ENCODE measurements at regions not wholly inside any gene's neighbourhood (a gene's known extent, or its start where the extent isn't known, plus 50 kb on each side); places are given as distances from the start of the nearest gene placed in this dataset.

DNA sequence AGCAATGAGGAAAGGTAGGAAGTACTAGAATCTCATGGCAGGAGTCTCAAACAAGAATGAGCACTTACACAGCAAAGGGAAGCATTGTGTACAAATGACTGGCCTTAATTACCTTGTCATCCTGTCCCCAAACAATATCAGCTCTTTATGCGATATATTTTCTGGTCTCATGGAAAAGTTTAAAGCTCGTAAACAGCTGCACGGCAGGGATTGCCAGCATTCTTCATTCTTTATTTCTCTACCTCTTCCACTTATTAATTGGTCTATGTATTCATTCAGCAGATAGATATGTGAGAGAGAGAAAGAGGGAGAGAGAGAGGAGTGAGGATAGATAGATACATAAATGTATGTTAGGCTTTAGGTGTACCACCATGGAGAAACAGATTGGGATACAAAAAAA, 155.8 kb upstream of the FAT4 start:
- H3K9me3 ChIP-seq (ENCODE audit: control insufficient read depth in 4 of 4, insufficient read depth in 3 of 4, low read length in 3 of 4), result no peaks in the 10 kb centered on the region
- no peaks in the 10 kb centered on the region for H3K4me1 ChIP-seq (ENCODE audit: control insufficient read depth in 5 of 5, insufficient read depth in 5 of 5, low read length in 5 of 5)
- no peak for ATAC-seq (ENCODE audit: insufficient read depth, low FRiP score)
- WGBS, 2 donors, result 72 to 80% methylated on average over 3 of the region's 3 CpGs
- DNase-seq, result no peak
- no peaks in the 10 kb centered on the region for H3K27me3 ChIP-seq (ENCODE audit: control insufficient read depth in 3 of 3, insufficient read depth in 3 of 3, low read length in 2 of 3)
- no peaks in the 10 kb centered on the region for H3K36me3 ChIP-seq (ENCODE audit: control insufficient read depth in 4 of 4, insufficient read depth in 4 of 4, low read length in 4 of 4)
- no peak overlapping the region for H3K4me3 ChIP-seq
- TF ChIP-seq, protein P1, sequence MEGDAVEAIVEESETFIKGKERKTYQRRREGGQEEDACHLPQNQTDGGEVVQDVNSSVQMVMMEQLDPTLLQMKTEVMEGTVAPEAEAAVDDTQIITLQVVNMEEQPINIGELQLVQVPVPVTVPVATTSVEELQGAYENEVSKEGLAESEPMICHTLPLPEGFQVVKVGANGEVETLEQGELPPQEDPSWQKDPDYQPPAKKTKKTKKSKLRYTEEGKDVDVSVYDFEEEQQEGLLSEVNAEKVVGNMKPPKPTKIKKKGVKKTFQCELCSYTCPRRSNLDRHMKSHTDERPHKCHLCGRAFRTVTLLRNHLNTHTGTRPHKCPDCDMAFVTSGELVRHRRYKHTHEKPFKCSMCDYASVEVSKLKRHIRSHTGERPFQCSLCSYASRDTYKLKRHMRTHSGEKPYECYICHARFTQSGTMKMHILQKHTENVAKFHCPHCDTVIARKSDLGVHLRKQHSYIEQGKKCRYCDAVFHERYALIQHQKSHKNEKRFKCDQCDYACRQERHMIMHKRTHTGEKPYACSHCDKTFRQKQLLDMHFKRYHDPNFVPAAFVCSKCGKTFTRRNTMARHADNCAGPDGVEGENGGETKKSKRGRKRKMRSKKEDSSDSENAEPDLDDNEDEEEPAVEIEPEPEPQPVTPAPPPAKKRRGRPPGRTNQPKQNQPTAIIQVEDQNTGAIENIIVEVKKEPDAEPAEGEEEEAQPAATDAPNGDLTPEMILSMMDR (IDR thresholded peaks at IDR 0.05; ENCODE audit: control extremely low read depth, extremely low read depth), result no peak
- no peak overlapping the region for H3K9ac ChIP-seq (ENCODE audit: insufficient read depth in 1 of 2, low read length in 2 of 2)
- no peak overlapping the region for H3K27ac ChIP-seq (ENCODE audit: low read depth in 1 of 2, low read length in 1 of 2)

DNA sequence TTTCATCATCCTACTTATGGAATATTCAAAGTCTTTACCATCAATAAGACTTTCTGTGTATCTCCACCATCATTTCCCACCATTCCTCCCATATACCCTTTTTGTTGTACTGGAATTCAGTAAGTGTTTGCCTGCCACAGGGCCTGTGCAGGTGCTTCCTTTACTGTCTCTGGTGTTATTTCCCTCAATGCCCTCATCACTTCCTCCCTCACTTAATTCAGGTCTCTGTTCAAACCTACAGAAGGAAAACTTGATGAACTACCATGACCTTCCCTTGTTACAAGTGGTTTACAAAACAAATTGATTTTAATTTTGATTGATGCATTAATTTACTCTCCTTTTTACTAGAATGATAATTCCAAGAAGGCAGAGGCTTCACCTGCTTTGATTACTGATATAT, 159.5 kb upstream of the FAT4 start:
- H3K36me3 ChIP-seq (ENCODE audit: control insufficient read depth in 4 of 4, insufficient read depth in 4 of 4, low read length in 4 of 4), result no peaks in the 10 kb centered on the region
- DNase-seq, result peak in 2 of 3 donors; percentile 28 to 33

DNA sequence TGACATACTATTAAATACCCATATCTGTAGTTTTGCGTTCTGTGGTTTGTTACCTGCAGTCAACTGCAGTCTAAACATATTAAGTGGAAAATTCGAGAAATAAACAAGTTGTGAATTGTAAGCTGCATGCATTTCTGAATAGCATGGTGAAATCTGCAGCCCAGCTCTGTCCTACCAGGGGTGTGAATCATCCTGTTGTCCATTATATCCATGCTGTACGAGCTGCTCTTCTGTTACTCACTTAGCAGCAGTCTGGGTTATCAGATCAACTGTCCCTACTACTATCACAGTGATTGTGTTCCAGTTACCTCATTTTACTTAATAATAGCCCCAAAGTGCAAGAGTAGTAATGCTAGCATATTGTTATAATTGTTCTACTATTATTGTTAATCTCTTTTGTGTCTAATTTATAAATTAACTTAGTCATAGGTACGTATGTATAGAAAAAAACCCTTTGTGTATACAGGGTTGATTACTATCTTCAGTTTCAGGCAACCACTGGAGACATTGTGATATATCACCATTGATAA, 173.7 kb upstream of the FAT4 start:
- Histone ChIP-seq H3K9ac (ENCODE audit: insufficient read depth in 1 of 2, low read length in 2 of 2) (no peak overlapping the region), H3K36me3 (ENCODE audit: control insufficient read depth in 4 of 4, insufficient read depth in 4 of 4, low read length in 4 of 4) (no peaks in the 10 kb centered on the region), H3K4me1 (ENCODE audit: control insufficient read depth in 5 of 5, insufficient read depth in 5 of 5, low read length in 5 of 5) (no peaks in the 10 kb centered on the region), H3K27me3 (ENCODE audit: control insufficient read depth in 3 of 3, insufficient read depth in 3 of 3, low read length in 2 of 3) (no peaks in the 10 kb centered on the region), H3K9me3 (ENCODE audit: control insufficient read depth in 4 of 4, insufficient read depth in 3 of 4, low read length in 3 of 4) (no peaks in the 10 kb centered on the region), H3K27ac (ENCODE audit: low read depth in 1 of 2, low read length in 1 of 2) (no peak overlapping the region), H3K4me3 (no peak overlapping the region)
- WGBS, 2 donors, result 85 to 86% methylated on average over 4 of the region's 4 CpGs
- no peak for DNase-seq
- no peak for ATAC-seq (ENCODE audit: insufficient read depth, low FRiP score)
- TF ChIP-seq, protein P1 (IDR thresholded peaks at IDR 0.05; ENCODE audit: control extremely low read depth, extremely low read depth), result no peak

More for the DNA sequence above, 159.5 kb upstream of the FAT4 start:
- Histone ChIP-seq H3K4me3 (no peak overlapping the region), H3K27me3 (ENCODE audit: control insufficient read depth in 3 of 3, insufficient read depth in 3 of 3, low read length in 2 of 3) (no peaks in the 10 kb centered on the region), H3K4me1 (ENCODE audit: control insufficient read depth in 5 of 5, insufficient read depth in 5 of 5, low read length in 5 of 5) (no peaks in the 10 kb centered on the region), H3K9me3 (ENCODE audit: control insufficient read depth in 4 of 4, insufficient read depth in 3 of 4, low read length in 3 of 4) (peaks cover 0 to 3% (median 0%) of the 10 kb centered on the region in 4 donors), H3K27ac (ENCODE audit: low read depth in 1 of 2, low read length in 1 of 2) (no peak overlapping the region), H3K9ac (ENCODE audit: insufficient read depth in 1 of 2, low read length in 2 of 2) (no peak overlapping the region)
- TF ChIP-seq, protein P1 (IDR thresholded peaks at IDR 0.05; ENCODE audit: control extremely low read depth, extremely low read depth), result no peak
- no peak for ATAC-seq (ENCODE audit: insufficient read depth, low FRiP score)

DNA sequence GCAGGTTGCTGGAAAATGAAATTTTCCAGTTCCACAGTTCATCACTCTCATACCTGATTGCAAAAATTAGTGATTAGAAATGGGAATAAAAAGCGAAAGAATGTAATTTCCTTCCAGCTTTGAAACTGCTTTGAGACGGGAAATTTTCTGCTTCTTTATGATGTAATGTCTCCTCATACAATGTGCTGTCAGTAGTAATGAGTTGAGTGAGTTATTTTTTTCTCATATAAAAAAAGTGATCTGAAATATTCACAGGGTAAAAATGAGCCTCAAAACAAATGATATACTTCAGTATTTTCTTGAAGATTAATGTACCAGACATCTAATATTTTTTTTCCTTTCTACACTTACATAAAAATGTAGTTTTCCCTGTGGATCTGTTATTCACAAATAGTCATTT, 179.1 kb upstream of the FAT4 start:
- ATAC-seq (ENCODE audit: insufficient read depth, low FRiP score), result no peak
- Histone ChIP-seq H3K9ac (ENCODE audit: insufficient read depth in 1 of 2, low read length in 2 of 2) (no peak overlapping the region), H3K4me3 (no peak overlapping the region)

More for the DNA sequence above, 179.1 kb upstream of the FAT4 start:
- H3K27ac ChIP-seq (ENCODE audit: low read depth in 1 of 2, low read length in 1 of 2), result no peak overlapping the region
- H3K4me1 ChIP-seq (ENCODE audit: control insufficient read depth in 5 of 5, insufficient read depth in 5 of 5, low read length in 5 of 5), result peaks cover 0 to 4% (median 0%) of the 10 kb centered on the region in 5 donors
- no peaks in the 10 kb centered on the region for H3K27me3 ChIP-seq (ENCODE audit: control insufficient read depth in 3 of 3, insufficient read depth in 3 of 3, low read length in 2 of 3)
- TF ChIP-seq, protein P1 (IDR thresholded peaks at IDR 0.05; ENCODE audit: control extremely low read depth, extremely low read depth), result no peak
- H3K36me3 ChIP-seq (ENCODE audit: control insufficient read depth in 4 of 4, insufficient read depth in 4 of 4, low read length in 4 of 4), result no peaks in the 10 kb centered on the region
- no peaks in the 10 kb centered on the region for H3K9me3 ChIP-seq (ENCODE audit: control insufficient read depth in 4 of 4, insufficient read depth in 3 of 4, low read length in 3 of 4)
- DNase-seq, result no peak
- 74 to 82% methylated on average over 2 of the region's 2 CpGs for WGBS, 2 donors

Data from lung (tissue), 11 donors.